ENCODE measurements at regions not wholly inside any gene's neighbourhood (a gene's known extent, or its start where the extent isn't known, plus 50 kb on each side); places are given as distances from the start of the nearest gene placed in this dataset.

DNA sequence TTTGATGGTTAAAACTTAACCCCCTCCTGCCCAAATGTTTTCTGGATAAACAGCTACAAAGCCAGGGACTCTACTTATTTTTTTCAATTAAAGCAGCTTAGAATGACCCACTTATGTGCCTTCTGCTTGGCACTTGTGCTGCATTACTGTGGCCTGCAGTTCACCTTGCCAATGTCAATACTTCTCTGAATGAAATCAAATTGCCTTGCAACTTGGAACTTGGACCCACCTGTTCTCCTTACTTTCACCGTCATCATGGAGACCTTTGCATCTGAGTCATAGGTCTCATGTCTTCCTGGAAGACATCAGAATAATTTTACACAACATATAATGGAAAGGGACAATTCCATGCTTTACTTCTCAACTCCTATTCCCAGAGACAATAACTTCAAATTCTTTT lies 92.1 kb upstream of the FHL2 start:
- DNase-seq (ENCODE audit: low read depth) = no peak
- TF ChIP-seq, protein P1, sequence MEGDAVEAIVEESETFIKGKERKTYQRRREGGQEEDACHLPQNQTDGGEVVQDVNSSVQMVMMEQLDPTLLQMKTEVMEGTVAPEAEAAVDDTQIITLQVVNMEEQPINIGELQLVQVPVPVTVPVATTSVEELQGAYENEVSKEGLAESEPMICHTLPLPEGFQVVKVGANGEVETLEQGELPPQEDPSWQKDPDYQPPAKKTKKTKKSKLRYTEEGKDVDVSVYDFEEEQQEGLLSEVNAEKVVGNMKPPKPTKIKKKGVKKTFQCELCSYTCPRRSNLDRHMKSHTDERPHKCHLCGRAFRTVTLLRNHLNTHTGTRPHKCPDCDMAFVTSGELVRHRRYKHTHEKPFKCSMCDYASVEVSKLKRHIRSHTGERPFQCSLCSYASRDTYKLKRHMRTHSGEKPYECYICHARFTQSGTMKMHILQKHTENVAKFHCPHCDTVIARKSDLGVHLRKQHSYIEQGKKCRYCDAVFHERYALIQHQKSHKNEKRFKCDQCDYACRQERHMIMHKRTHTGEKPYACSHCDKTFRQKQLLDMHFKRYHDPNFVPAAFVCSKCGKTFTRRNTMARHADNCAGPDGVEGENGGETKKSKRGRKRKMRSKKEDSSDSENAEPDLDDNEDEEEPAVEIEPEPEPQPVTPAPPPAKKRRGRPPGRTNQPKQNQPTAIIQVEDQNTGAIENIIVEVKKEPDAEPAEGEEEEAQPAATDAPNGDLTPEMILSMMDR (IDR thresholded peaks at IDR 0.05; ENCODE audit: low read depth, low read length, missing control alignments) = no peak
- no peak overlapping the region for H3K4me3 ChIP-seq (ENCODE audit: low read depth, low read length)

- DNase-seq (ENCODE audit: low read depth) = no peak
- TF ChIP-seq, protein P1 (IDR thresholded peaks at IDR 0.05; ENCODE audit: low read depth, low read length, missing control alignments) = no peak
- H3K4me3 ChIP-seq (ENCODE audit: low read depth, low read length) = no peak overlapping the region
Observed at GRCh38 chr2:105490204-105490603, 91.4 kb upstream of the FHL2 start.

DNA sequence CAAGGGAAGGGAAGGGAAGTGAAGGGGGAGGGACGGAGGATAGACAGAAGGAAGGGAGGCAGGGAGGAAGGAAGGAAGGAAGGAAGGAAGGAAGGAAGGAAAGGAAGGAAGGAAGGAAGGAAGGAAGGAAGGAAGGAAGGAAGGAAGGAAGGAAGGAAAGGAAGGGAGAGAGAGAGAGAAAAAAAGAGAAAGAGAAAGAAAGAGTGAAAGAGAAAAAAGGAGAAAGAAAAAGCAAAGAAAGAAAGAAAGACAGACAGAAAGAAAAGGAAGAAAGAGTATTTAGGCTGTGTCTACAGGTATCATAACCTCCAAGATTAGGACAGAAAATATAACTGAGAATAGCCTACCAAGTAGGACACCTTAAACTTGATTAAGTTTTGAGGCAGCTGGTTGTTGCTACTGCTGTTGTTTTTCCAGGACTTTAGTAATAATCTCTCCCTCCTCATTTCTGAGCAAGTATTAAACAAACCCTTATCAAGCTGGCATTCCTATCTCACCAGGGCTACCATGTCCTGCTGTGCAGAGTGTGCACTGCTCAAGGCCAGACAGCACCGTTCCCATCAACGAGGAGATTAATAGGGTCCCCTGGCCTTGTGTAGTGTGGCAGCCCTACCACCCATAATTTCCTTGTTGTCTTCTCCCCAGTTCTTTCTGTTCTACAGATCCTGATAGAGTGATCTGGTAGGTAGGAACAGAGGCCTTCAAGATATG lies 90.5 kb upstream of the FHL2 start:
- TF ChIP-seq, protein P1 (IDR thresholded peaks at IDR 0.05; ENCODE audit: low read depth, low read length, missing control alignments) = no peak
- no peak for DNase-seq (ENCODE audit: low read depth)
- no peak overlapping the region for H3K4me3 ChIP-seq (ENCODE audit: low read depth, low read length)

DNA sequence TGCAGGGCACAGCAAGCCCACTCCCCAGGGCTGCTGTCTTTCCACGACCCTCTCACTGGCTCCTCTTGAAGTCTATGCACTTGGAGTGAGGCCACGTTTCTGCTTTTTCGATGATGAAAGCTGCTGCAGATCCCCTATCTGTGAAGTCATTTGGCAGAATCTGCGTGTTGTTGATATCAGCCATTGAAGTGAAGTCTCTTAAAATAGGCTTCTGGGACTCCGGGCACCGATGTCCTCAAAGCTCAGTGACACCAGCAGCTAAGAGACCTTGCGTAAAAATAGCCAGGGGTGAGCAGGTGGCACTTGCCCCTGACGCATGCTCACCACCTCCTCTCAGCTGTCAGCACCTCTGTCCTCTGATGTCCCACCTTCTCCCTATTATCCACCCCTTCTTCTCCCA lies 89.4 kb upstream of the FHL2 start:
- H3K4me3 ChIP-seq (ENCODE audit: low read depth, low read length) = no peak overlapping the region
- no peak for DNase-seq (ENCODE audit: low read depth)
- TF ChIP-seq, protein P1 (IDR thresholded peaks at IDR 0.05; ENCODE audit: low read depth, low read length, missing control alignments) = no peak

DNA sequence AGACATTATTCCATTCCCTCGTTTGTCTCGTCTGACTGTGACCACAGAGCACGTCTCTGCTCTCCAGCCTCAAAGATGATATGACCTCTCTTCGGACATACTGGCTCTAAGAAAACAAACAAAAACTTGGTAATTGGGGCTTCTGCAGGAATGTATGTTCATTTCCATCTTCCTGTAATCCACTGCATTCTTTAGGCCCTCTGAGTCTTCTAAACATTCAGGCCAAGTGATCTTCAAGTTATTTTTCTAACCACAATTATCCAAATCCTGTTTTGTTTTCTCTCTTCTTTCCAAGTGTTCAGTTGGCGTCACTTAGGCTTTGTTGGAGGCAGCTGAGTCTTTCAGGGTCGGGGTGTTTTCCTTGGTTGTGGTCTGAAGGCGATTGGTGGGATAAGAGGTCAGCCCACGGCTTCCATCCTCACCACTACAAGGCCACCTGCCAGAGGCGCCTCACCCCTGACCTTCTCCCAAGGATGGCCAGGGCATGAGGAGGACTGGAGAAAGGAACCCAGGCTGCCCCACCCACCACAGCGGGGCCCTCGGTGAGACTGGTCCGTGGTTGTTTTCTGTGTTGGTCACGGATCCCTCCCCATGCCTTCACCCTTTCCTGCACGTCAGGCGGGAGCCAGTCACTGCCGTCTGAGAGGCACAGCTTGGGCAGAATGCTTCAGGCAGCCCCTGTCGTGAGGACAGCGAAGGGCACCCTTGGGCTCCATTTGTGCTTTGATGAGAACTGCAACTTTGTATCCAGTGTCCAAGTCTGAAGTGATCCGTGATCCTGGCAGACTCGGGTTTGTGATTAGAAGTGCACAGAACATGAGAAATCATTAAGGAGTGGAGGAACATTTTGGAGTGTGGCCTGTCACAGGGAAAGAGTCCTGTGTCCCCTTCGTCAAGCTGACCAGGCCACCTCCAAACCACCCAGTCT lies 88.6 kb upstream of the FHL2 start:
- no peak for DNase-seq (ENCODE audit: low read depth)
- H3K4me3 ChIP-seq (ENCODE audit: low read depth, low read length) = no peak overlapping the region
- TF ChIP-seq, protein P1 (IDR thresholded peaks at IDR 0.05; ENCODE audit: low read depth, low read length, missing control alignments) = no peak

DNA sequence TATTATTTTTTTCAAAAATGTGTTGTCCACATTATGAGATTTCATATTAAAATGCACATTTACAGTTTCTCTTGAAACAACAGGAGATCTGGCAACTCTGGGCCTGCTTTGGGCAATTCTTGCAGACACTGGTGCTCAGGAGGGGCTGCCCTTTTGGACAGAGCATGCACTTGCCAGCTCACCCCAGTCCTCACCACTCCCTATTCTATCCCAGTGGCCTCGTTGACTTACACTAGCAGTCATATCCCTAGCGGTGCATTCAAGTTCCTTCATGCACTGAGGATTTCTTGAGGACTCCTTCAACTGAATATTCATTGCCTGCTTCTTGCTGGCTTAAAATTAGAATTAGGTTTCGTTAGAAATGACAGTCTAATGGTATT lies 87.9 kb upstream of the FHL2 start:
- TF ChIP-seq, protein P1 (IDR thresholded peaks at IDR 0.05; ENCODE audit: low read depth, low read length, missing control alignments) = no peak
- no peak overlapping the region for H3K4me3 ChIP-seq (ENCODE audit: low read depth, low read length)
- no peak for DNase-seq (ENCODE audit: low read depth)
